Smooth muscle cell (in vitro differentiated cells): ENCODE measurements at regions not wholly inside any gene's neighbourhood (a gene's known extent, or its start where the extent isn't known, plus 50 kb on each side); places are given as distances from the start of the nearest gene placed in this dataset.

ENCODE experiments used
- DNase-seq: peaks from one replicate; lab custom pipeline; 2025; ENCODE audit not compliant: unreplicated experiment; lab: John Stamatoyannopoulos, UW
- H2AFZ ChIP-seq: fragments of 200-600 bp; sonication (generic); 2 replicates; pipeline ENCODE4 v1.6.0; 2016; ENCODE audit warnings: antibody characterized with exemption, low read depth, mild to moderate bottlenecking
- H3F3A ChIP-seq: fragments of 200-600 bp; sonication (generic); 2 replicates; pipeline ENCODE4 v1.6.0; 2017; ENCODE audit warnings: antibody characterized with exemption, low read depth
- H3K27ac ChIP-seq: fragments of 200-600 bp; sonication (generic); 2 replicates; pipeline ENCODE4 v1.5.1; 2016; ENCODE audit warnings: low read depth, mild to moderate bottlenecking
- H3K27me3 ChIP-seq: fragments of 200-600 bp; sonication (generic); 2 replicates; pipeline ENCODE4 v1.6.1; 2016; ENCODE audit warnings: low read depth, mild to moderate bottlenecking
- H3K36me3 ChIP-seq: fragments of 200-600 bp; sonication (generic); 2 replicates; pipeline ENCODE4 v1.5.1; 2016; ENCODE audit warnings: low read depth
- H3K4me1 ChIP-seq: fragments of 200-600 bp; sonication (generic); 2 replicates; pipeline ENCODE4 v1.5.1; 2016; ENCODE audit warnings: low read depth
- H3K4me2 ChIP-seq: fragments of 200-600 bp; sonication (generic); 2 replicates; pipeline ENCODE4 v1.6.0; 2016; ENCODE audit warnings: mild to moderate bottlenecking
- H3K4me3 ChIP-seq: fragments of 200-600 bp; sonication (generic); 2 replicates; pipeline ENCODE4 v1.5.1; 2016; ENCODE audit warnings: mild to moderate bottlenecking
- H3K79me2 ChIP-seq: fragments of 200-600 bp; sonication (generic); 2 replicates; pipeline ENCODE4 v1.6.0; 2016; ENCODE audit warnings: low read depth, mild to moderate bottlenecking
- H3K9ac ChIP-seq: fragments of 200-600 bp; sonication (generic); 2 replicates; pipeline ENCODE4 v1.6.0; 2016; ENCODE audit warnings: low read depth
- H3K9me3 ChIP-seq: fragments of 200-600 bp; sonication (generic); replicated peaks from 2 replicates; pipeline ENCODE4 v1.5.1; 2016; ENCODE audit warnings: low read depth
- H4K20me1 ChIP-seq: fragments of 200-600 bp; sonication (generic); 2 replicates; pipeline ENCODE4 v1.6.0; 2016; ENCODE audit warnings: low read depth
- WGBS: methylation state at CpG from one replicate; pipeline ENCODE4 v1.1.7; 2016; ENCODE audit warnings: low lambda C conversion rate; 5-methylcytosine and 5-hydroxymethylcytosine counted together
- TF ChIP-seq, protein P1 (sequence below): fragments of 200-600 bp; sonication (generic); IDR thresholded peaks from 2 replicates; pipeline ENCODE4 v1.5.1; 2017; ENCODE audit warnings: borderline replicate concordance, mild to moderate bottlenecking, antibody characterized with exemption; ENCODE audit not compliant: insufficient read depth, poor library complexity, severe bottlenecking

DNA sequence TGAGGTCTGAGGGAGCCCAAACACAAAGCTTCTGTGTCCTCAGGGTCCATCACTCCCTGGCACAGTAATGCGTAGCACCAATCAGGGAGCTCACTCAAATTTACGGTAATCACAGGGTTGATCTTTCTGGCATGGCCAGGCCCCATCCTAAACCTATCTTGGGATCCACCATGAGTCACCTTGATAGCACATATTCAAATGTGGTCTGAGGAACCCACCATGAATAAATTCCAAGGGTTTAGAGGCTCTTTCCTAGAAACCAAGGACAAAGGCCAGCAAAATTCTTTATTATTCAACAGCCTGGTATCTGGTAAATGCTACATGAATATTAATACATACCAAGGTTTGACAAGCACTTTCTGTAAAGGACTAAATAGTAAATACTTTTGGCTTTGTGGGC is 254.5 kb downstream of the TLR4 start:
- Histone ChIP-seq H3K9me3 (no peaks in the 10 kb centered on the region), H4K20me1 (no peaks in the 10 kb centered on the region), H3K4me2 (no peak overlapping the region), H2AFZ (no peak overlapping the region), H3K4me3 (no peak overlapping the region), H3K79me2 (no peaks in the 10 kb centered on the region), H3K9ac (no peak overlapping the region), H3K27me3 (no peaks in the 10 kb centered on the region), H3K27ac (no peak overlapping the region), H3K4me1 (no peaks in the 10 kb centered on the region), H3K36me3 (no peaks in the 10 kb centered on the region), H3F3A (no peaks in the 10 kb centered on the region)
- 91% methylated on average over 2 of the region's 2 CpGs for WGBS
- DNase-seq: no peak
- TF ChIP-seq, protein P1, sequence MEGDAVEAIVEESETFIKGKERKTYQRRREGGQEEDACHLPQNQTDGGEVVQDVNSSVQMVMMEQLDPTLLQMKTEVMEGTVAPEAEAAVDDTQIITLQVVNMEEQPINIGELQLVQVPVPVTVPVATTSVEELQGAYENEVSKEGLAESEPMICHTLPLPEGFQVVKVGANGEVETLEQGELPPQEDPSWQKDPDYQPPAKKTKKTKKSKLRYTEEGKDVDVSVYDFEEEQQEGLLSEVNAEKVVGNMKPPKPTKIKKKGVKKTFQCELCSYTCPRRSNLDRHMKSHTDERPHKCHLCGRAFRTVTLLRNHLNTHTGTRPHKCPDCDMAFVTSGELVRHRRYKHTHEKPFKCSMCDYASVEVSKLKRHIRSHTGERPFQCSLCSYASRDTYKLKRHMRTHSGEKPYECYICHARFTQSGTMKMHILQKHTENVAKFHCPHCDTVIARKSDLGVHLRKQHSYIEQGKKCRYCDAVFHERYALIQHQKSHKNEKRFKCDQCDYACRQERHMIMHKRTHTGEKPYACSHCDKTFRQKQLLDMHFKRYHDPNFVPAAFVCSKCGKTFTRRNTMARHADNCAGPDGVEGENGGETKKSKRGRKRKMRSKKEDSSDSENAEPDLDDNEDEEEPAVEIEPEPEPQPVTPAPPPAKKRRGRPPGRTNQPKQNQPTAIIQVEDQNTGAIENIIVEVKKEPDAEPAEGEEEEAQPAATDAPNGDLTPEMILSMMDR: no peak

DNA sequence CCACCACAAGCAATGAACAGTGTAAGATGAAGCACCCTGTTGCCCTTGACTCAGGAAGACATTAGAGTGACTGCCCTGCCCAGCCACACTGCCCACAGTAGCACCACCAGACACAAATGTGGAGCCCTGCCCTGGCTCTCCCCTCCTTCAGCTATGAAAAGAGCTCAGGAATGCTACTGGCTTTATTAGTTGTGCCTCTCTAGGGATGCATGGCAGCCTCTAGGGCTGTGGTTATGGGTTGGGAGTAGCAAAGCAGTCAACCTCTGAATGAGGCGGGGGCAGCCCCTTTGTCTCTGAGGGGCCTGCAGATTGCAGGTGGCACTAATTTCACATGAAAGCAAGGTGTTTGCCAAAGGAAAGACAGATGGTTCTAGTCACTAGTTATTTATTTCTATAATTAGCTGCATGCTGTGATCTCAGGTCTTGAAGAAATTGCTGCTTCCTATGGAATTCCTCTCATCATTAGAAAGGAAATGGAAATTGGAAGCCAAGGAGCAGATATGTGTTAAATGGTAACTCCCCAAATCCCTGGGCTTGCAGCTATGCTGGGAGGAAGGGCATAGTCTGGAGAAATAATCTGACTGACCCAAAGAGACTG is 259.4 kb downstream of the TLR4 start:
- TF ChIP-seq, protein P1: no peak
- no peak overlapping the region for H3K4me3 ChIP-seq
- no peak overlapping the region for H3K4me2 ChIP-seq
- no peaks in the 10 kb centered on the region for H3K4me1 ChIP-seq
- no peaks in the 10 kb centered on the region for H4K20me1 ChIP-seq
- no peaks in the 10 kb centered on the region for H3K27me3 ChIP-seq
- H3K9me3 ChIP-seq: no peaks in the 10 kb centered on the region
- no peak overlapping the region for H3K9ac ChIP-seq
- no peaks in the 10 kb centered on the region for H3K36me3 ChIP-seq
- DNase-seq: no peak
- no peak overlapping the region for H2AFZ ChIP-seq
- H3F3A ChIP-seq: no peaks in the 10 kb centered on the region
- no peaks in the 10 kb centered on the region for H3K79me2 ChIP-seq
- 93% methylated on average over 1 of the region's 1 CpG for WGBS
- no peak overlapping the region for H3K27ac ChIP-seq

DNA sequence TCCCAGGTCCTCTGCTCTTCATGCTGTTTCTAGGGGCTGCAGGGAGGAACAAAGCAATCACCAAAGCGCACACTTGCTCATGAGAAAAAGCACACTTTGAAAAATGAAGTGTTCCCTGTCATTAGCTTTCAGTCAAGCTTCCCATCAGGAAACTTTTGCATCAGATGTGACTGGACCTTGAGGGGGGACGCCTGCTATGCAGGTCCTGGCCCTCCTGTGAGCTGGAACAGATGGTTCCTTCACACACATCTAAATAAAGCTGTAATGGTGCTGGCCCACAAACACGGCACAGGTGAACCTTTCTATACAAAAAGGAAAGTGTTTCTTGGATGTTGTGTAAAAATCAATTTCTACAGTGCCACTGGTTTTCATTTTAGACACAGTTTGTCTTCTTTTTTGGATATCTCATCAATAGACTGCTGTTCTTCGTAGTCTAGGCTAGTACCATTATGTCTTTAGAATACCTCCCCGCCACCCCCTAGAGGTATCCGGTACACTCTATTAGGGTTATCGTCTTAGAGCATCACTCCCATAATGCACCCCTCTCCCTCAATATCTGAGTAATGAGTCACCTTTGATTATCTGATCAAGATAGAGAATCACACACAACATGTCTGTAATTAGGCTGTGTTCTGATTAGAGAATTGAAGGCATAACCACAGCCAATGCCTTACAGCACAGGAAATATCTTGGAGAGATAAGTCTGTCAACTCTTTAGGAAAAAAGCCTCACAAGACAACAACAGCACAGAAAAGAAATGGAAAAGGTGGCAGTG is 266.3 kb downstream of the TLR4 start:
- no peak for DNase-seq
- no peaks in the 10 kb centered on the region for H3K36me3 ChIP-seq
- no peak overlapping the region for H3K9ac ChIP-seq
- no peaks in the 10 kb centered on the region for H3F3A ChIP-seq
- no peak overlapping the region for H2AFZ ChIP-seq
- TF ChIP-seq, protein P1: no peak
- no peaks in the 10 kb centered on the region for H3K9me3 ChIP-seq
- WGBS: 86% methylated on average over 7 of the region's 7 CpGs
- H3K4me3 ChIP-seq: no peak overlapping the region
- no peaks in the 10 kb centered on the region for H3K79me2 ChIP-seq
- no peaks in the 10 kb centered on the region for H3K27me3 ChIP-seq
- H3K27ac ChIP-seq: no peak overlapping the region
- no peaks in the 10 kb centered on the region for H4K20me1 ChIP-seq
- H3K4me2 ChIP-seq: no peak overlapping the region
- no peaks in the 10 kb centered on the region for H3K4me1 ChIP-seq
